ENCODE measurements at regions not wholly inside any gene's neighbourhood (a gene's known extent, or its start where the extent isn't known, plus 50 kb on each side); places are given as distances from the start of the nearest gene placed in this dataset.

GRCh38 chr3:145639003-145639606 lies 521.9 kb downstream of the PLOD2 start:
- TF ChIP-seq POLR2A (IDR thresholded peaks at IDR 0.05; ENCODE audit: low read depth, low read length): no peak
- no peak for TF ChIP-seq TAF1 (IDR thresholded peaks at IDR 0.05; ENCODE audit: low read depth, low read length)

Data from GM12891 (cell line).